ENCODE measurements at regions not wholly inside any gene's neighbourhood (a gene's known extent, or its start where the extent isn't known, plus 50 kb on each side); places are given as distances from the start of the nearest gene placed in this dataset.

- Histone ChIP-seq H3K27ac (no peak overlapping the region), H3K4me1 (no peaks in the 10 kb centered on the region), H3K27me3 (no peaks in the 10 kb centered on the region), H3K4me3 (no peak overlapping the region), H3K36me3 (no peaks in the 10 kb centered on the region), H3K9me3 (no peaks in the 10 kb centered on the region)
- in situ Hi-C loops (cut with MboI; ENCODE audit: low sequenced_read_pairs in 4 of 4) = no loop called here
- intact Hi-C loops (cut with DNase I; ENCODE audit: low total_unique reads) = no loop called here
- TF ChIP-seq CTCF (IDR thresholded peaks at IDR 0.05 in 4 of 5, conservative IDR thresholded peaks at IDR 0.05 in 1 of 5) = no peak
- TF ChIP-seq POLR2A (IDR thresholded peaks at IDR 0.05) = no peak
- ATAC-seq (no peak), DNase-seq (no peak)
Observed at GRCh38 chr5:126271141-126271540, 152.1 kb upstream of the GRAMD2B start.

- H3K4me3 ChIP-seq = no peak overlapping the region
Observed at GRCh38 chr5:126274076-126274762, 149.0 kb upstream of the GRAMD2B start.

GRCh38 chr5:126274763-126275125, 148.5 kb upstream of the GRAMD2B start:
- Histone ChIP-seq H3K27me3 (no peaks in the 10 kb centered on the region), H3K36me3 (no peaks in the 10 kb centered on the region), H3K27ac (no peak overlapping the region), H3K9me3 (no peaks in the 10 kb centered on the region), H3K4me1 (no peaks in the 10 kb centered on the region), H3K4me3 (no peak overlapping the region)
- ATAC-seq (no peak), DNase-seq (no peak)
- TF ChIP-seq POLR2A (IDR thresholded peaks at IDR 0.05) (no peak), CTCF (IDR thresholded peaks at IDR 0.05 in 4 of 5, conservative IDR thresholded peaks at IDR 0.05 in 1 of 5) (no peak)
- intact Hi-C loops (cut with DNase I; ENCODE audit: low total_unique reads) (no loop called here), in situ Hi-C loops (cut with MboI; ENCODE audit: low sequenced_read_pairs in 4 of 4) (no loop called here)

More at GRCh38 chr5:126274076-126274762, 149.0 kb upstream of the GRAMD2B start:
- no peaks in the 10 kb centered on the region for H3K9me3 ChIP-seq
- no peaks in the 10 kb centered on the region for H3K27me3 ChIP-seq
- H3K4me1 ChIP-seq = no peaks in the 10 kb centered on the region
- ATAC-seq = no peak
- H3K27ac ChIP-seq = no peak overlapping the region
- TF ChIP-seq POLR2A (IDR thresholded peaks at IDR 0.05) = no peak
- TF ChIP-seq CTCF (IDR thresholded peaks at IDR 0.05 in 4 of 5, conservative IDR thresholded peaks at IDR 0.05 in 1 of 5) = no peak
- no peak for DNase-seq
- intact Hi-C loops (cut with DNase I; ENCODE audit: low total_unique reads) = no loop called here
- in situ Hi-C loops (cut with MboI; ENCODE audit: low sequenced_read_pairs in 4 of 4) = no loop called here
- no peaks in the 10 kb centered on the region for H3K36me3 ChIP-seq

- H3K36me3 ChIP-seq = no peaks in the 10 kb centered on the region
- no peak for TF ChIP-seq CTCF (IDR thresholded peaks at IDR 0.05 in 4 of 5, conservative IDR thresholded peaks at IDR 0.05 in 1 of 5)
- no peak for TF ChIP-seq POLR2A (IDR thresholded peaks at IDR 0.05)
- H3K9me3 ChIP-seq = no peaks in the 10 kb centered on the region
- no peaks in the 10 kb centered on the region for H3K4me1 ChIP-seq
- DNase-seq (no peak), ATAC-seq (no peak)
- no peak overlapping the region for H3K27ac ChIP-seq
- in situ Hi-C loops (cut with MboI; ENCODE audit: low sequenced_read_pairs in 4 of 4) (no loop called here), intact Hi-C loops (cut with DNase I; ENCODE audit: low total_unique reads) (no loop called here)
- H3K27me3 ChIP-seq = no peaks in the 10 kb centered on the region
- H3K4me3 ChIP-seq = no peak overlapping the region
Observed at GRCh38 chr5:126277762-126278161, 145.4 kb upstream of the GRAMD2B start.

GRCh38 chr5:126280343-126280742, 142.9 kb upstream of the GRAMD2B start:
- no peaks in the 10 kb centered on the region for H3K4me1 ChIP-seq
- no peaks in the 10 kb centered on the region for H3K9me3 ChIP-seq
- no peaks in the 10 kb centered on the region for H3K36me3 ChIP-seq
- in situ Hi-C loops (cut with MboI; ENCODE audit: low sequenced_read_pairs in 4 of 4) = no loop called here
- H3K27me3 ChIP-seq = no peaks in the 10 kb centered on the region
- no peak overlapping the region for H3K27ac ChIP-seq
- TF ChIP-seq CTCF (IDR thresholded peaks at IDR 0.05 in 4 of 5, conservative IDR thresholded peaks at IDR 0.05 in 1 of 5) (no peak), POLR2A (IDR thresholded peaks at IDR 0.05) (no peak)
- peak in 1 of 2 donors; percentile 30 for ATAC-seq
- intact Hi-C loops (cut with DNase I; ENCODE audit: low total_unique reads) = no loop called here
- no peak for DNase-seq
- H3K4me3 ChIP-seq = no peak overlapping the region

All from gastrocnemius medialis (tissue), 4 donors.